Tibial nerve (tissue), 4 donors: ENCODE measurements at regions not wholly inside any gene's neighbourhood (a gene's known extent, or its start where the extent isn't known, plus 50 kb on each side); places are given as distances from the start of the nearest gene placed in this dataset.

Experiments
- CTCF ChIP-seq, 5 experiments: fragments of 200-600 bp in 3 of 5; fragments of 450-650 bp in 2 of 5; sonication (generic) in 3 of 5; IDR thresholded peaks; one replicate each; pipeline ENCODE4 v1.5.1; 2016 to 2019; ENCODE audit warnings: antibody characterized with exemption in 5 of 5, mild to moderate bottlenecking in 3 of 5, moderate library complexity in 2 of 5
- EP300 ChIP-seq, 2 donors: sonication (generic); formaldehyde crosslinking; IDR thresholded peaks; one replicate each; pipeline ENCODE4 v1.6.1; 2017; ENCODE audit warnings: antibody characterized with exemption in 2 of 2, mild to moderate bottlenecking in 1 of 2
- POLR2A ChIP-seq, 2 donors: fragments of 450-650 bp; IDR thresholded peaks; one replicate each; pipeline ENCODE4 v1.6.1; 2017; ENCODE audit warnings: antibody characterized with exemption in 2 of 2, mild to moderate bottlenecking in 2 of 2, moderate library complexity in 2 of 2

- TF ChIP-seq CTCF (IDR thresholded peaks at IDR 0.05): no peak
- TF ChIP-seq POLR2A (IDR thresholded peaks at IDR 0.05): no peak
- TF ChIP-seq EP300 (IDR thresholded peaks at IDR 0.05): no peak
These were observed 130.3 kb upstream of the PDE10A start for GRCh38 chr6:165793287-165793825.
